DND-41 (cell line): ENCODE measurements at regions not wholly inside any gene's neighbourhood (a gene's known extent, or its start where the extent isn't known, plus 50 kb on each side); places are given as distances from the start of the nearest gene placed in this dataset.

Experiments used
- ATAC-seq: fragments of 200-7000 bp; cut with Tn5 transposase; 3 replicates; pipeline ENCODE4 v1.9.1; 2021; ENCODE audit warnings: low read depth; ENCODE audit not compliant: insufficient read depth
- DNase-seq: peaks from one replicate; pipeline ENCODE4 v3.0.0-alpha.2; 2020
- H2AFZ ChIP-seq: 2 replicates; pipeline ENCODE4 v1.6.0; 2012; ENCODE audit warnings: low read depth, low read length
- H3K27ac ChIP-seq: 2 replicates; pipeline ENCODE4 v1.5.1; 2012; ENCODE audit warnings: low read length, inconsistent platforms
- H3K27me3 ChIP-seq: fragments of 200-600 bp; sonication (generic); 2 replicates; pipeline ENCODE4 v1.6.0; 2012; ENCODE audit warnings: low read length, mild to moderate bottlenecking, inconsistent platforms; ENCODE audit not compliant: insufficient read depth, poor library complexity
- H3K36me3 ChIP-seq: 2 replicates; pipeline ENCODE4 v1.5.1; 2012; ENCODE audit warnings: low read length, inconsistent platforms; ENCODE audit not compliant: insufficient read depth
- H3K4me1 ChIP-seq: 2 replicates; pipeline ENCODE4 v1.5.1; 2012; ENCODE audit warnings: mild to moderate bottlenecking, low read length; ENCODE audit not compliant: insufficient read depth
- H3K4me2 ChIP-seq: 2 replicates; pipeline ENCODE4 v1.6.0; 2012; ENCODE audit warnings: mild to moderate bottlenecking, moderate library complexity, low read length, inconsistent platforms; ENCODE audit not compliant: insufficient read depth
- H3K4me3 ChIP-seq, 2 experiments: fragments of 200-600 bp in 1 of 2; shearing (Covaris generic) in 1 of 2; 2 replicates each; pipeline ENCODE4 v1.5.1; 2012 to 2016; ENCODE audit warnings: inconsistent platforms in 2 of 2, low read length in 2 of 2, mild to moderate bottlenecking in 2 of 2, low read depth in 1 of 2, moderate library complexity in 1 of 2
- H3K79me2 ChIP-seq: 2 replicates; pipeline ENCODE4 v1.6.0; 2012; ENCODE audit warnings: low read length, inconsistent platforms; ENCODE audit not compliant: insufficient read depth
- H3K9ac ChIP-seq: 2 replicates; pipeline ENCODE4 v1.6.0; 2012; ENCODE audit warnings: low read depth, mild to moderate bottlenecking, inconsistent platforms, low read length, moderate library complexity
- H3K9me3 ChIP-seq: 2 replicates; pipeline ENCODE4 v1.5.1; 2012; ENCODE audit warnings: low read length, moderate library complexity, mild to moderate bottlenecking, inconsistent platforms; ENCODE audit not compliant: insufficient read depth, severe bottlenecking
- H4K20me1 ChIP-seq: 2 replicates; pipeline ENCODE4 v1.6.0; 2012; ENCODE audit warnings: low read length; ENCODE audit not compliant: insufficient read depth
- CTCF ChIP-seq: IDR thresholded peaks from 2 replicates; pipeline ENCODE4 v1.5.1; 2012; ENCODE audit warnings: borderline replicate concordance, low read length, moderate library complexity, mild to moderate bottlenecking; ENCODE audit not compliant: poor library complexity, severe bottlenecking; ENCODE audit errors: extremely low read depth
- EZH2 ChIP-seq: IDR thresholded peaks from 3 replicates; pipeline ENCODE4 v1.6.1; 2012; ENCODE audit warnings: borderline replicate concordance, low read depth, mild to moderate bottlenecking, moderate library complexity, low read length, inconsistent platforms; ENCODE audit not compliant: severe bottlenecking

- H3K4me3 ChIP-seq, result no peak overlapping the region
- no peaks in the 10 kb centered on the region for H3K9me3 ChIP-seq
- H3K4me2 ChIP-seq, result no peak overlapping the region
- H3K9ac ChIP-seq, result no peak overlapping the region
- no peak overlapping the region for H2AFZ ChIP-seq
- peaks cover 16% of the 10 kb centered on the region for H3K4me1 ChIP-seq
- no peaks in the 10 kb centered on the region for H3K36me3 ChIP-seq
- H4K20me1 ChIP-seq, result no peaks in the 10 kb centered on the region
- no peaks in the 10 kb centered on the region for H3K79me2 ChIP-seq
- ATAC-seq (no peak), DNase-seq (no peak)
- H3K27ac ChIP-seq, result no peak overlapping the region
- H3K27me3 ChIP-seq, result no peaks in the 10 kb centered on the region
- no peak for TF ChIP-seq EZH2
- TF ChIP-seq CTCF, result no peak
These were observed 94.4 kb upstream of the MBOAT2 start for GRCh38 chr2:9097892-9098291.

DNA sequence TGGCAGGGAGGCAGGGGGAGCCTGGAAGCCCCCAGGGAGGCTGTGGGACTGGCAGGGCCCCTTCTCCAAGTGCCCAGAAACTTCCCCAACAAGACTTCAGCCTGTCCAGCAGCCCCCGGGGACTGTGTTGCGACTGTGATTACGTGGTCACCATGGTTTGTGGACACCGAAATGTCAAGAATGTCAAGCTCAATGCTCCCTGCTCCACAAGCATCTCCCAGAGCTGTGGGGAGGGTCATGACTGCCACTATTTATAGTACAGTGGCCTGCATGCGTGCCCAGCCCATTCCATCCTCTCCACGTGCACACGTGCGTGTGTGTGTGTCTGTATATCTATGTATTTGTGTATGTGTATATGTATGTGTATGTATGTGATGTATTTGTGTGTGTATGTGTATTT, 93.8 kb upstream of the MBOAT2 start:
- no peaks in the 10 kb centered on the region for H4K20me1 ChIP-seq
- ATAC-seq, result no peak
- H3K4me3 ChIP-seq, result no peak overlapping the region
- peaks cover 16% of the 10 kb centered on the region for H3K4me1 ChIP-seq
- no peaks in the 10 kb centered on the region for H3K36me3 ChIP-seq
- H3K27ac ChIP-seq, result no peak overlapping the region
- no peak overlapping the region for H3K9ac ChIP-seq
- no peak overlapping the region for H3K4me2 ChIP-seq
- no peaks in the 10 kb centered on the region for H3K79me2 ChIP-seq
- no peak overlapping the region for H2AFZ ChIP-seq
- H3K27me3 ChIP-seq, result no peaks in the 10 kb centered on the region
- H3K9me3 ChIP-seq, result no peaks in the 10 kb centered on the region
- TF ChIP-seq CTCF, result no peak
- DNase-seq, result no peak

DNA sequence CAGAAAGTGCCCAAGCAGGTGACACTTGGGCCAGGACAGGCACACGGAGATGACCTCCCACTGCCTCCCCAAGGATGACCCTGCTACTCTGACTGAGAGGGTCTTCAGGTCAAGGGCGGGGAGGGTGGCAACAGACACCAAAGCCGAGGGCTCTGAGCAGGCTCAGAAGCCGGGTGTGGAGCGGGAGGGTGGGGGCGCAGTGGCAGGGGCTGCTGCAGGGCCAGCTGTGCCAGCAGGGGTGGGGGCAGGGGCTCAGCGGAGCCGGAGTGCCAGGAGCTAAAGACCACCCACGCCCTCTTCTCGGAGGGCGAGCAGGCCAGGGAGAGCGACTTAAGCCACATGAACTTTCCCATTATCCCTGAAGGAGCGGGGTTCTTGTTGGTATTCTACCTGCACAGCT, 93.3 kb upstream of the MBOAT2 start:
- H3K4me3 ChIP-seq, result no peak overlapping the region
- H4K20me1 ChIP-seq, result no peaks in the 10 kb centered on the region
- no peaks in the 10 kb centered on the region for H3K27me3 ChIP-seq
- H3K27ac ChIP-seq, result no peak overlapping the region
- H3K79me2 ChIP-seq, result no peaks in the 10 kb centered on the region
- H3K9ac ChIP-seq, result no peak overlapping the region
- peaks cover 16% of the 10 kb centered on the region for H3K4me1 ChIP-seq
- ATAC-seq (no peak), DNase-seq (no peak)
- no peak overlapping the region for H2AFZ ChIP-seq
- TF ChIP-seq EZH2, result no peak
- TF ChIP-seq CTCF, result no peak
- H3K4me2 ChIP-seq, result no peak overlapping the region
- no peaks in the 10 kb centered on the region for H3K36me3 ChIP-seq
- H3K9me3 ChIP-seq, result no peaks in the 10 kb centered on the region

- no peaks in the 10 kb centered on the region for H3K27me3 ChIP-seq
- ATAC-seq (no peak), DNase-seq (no peak)
- no peak for TF ChIP-seq EZH2
- TF ChIP-seq CTCF, result peak; percentile 7
- no peaks in the 10 kb centered on the region for H3K9me3 ChIP-seq
- H4K20me1 ChIP-seq, result no peaks in the 10 kb centered on the region
- no peak overlapping the region for H3K9ac ChIP-seq
- H3K36me3 ChIP-seq, result no peaks in the 10 kb centered on the region
- no peaks in the 10 kb centered on the region for H3K79me2 ChIP-seq
- no peak overlapping the region for H2AFZ ChIP-seq
- no peak overlapping the region for H3K4me2 ChIP-seq
- peaks cover 16% of the 10 kb centered on the region for H3K4me1 ChIP-seq
- no peak overlapping the region for H3K4me3 ChIP-seq
- no peak overlapping the region for H3K27ac ChIP-seq
These were observed 92.2 kb upstream of the MBOAT2 start for GRCh38 chr2:9095690-9096089.
